ENCODE measurements at regions not wholly inside any gene's neighbourhood (a gene's known extent, or its start where the extent isn't known, plus 50 kb on each side); places are given as distances from the start of the nearest gene placed in this dataset.

DNA sequence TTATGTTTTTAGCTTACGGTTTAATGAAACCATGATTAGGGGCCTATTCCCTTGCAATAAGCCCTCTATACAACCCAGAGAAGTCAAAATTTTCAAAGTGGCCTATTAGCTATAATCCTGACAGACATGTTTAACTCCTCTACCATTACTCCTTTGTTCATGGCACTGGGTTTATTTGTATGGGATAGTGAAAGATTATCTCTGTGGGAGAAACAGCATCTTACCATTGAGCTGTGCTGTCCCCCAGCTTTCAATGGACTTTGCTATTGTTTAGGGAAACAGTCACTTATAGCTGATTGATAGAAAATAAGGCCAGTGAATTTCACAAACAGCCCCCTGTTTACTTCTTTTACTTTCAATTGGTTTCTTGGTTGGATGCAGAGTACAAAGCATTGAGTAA, 675.2 kb upstream of the GCFC2 start:
- in situ Hi-C loops (cut with MboI) = no loop called here
- H2AFZ ChIP-seq = no peak overlapping the region
- H3F3A ChIP-seq (ENCODE audit: insufficient read depth) = no peaks in the 10 kb centered on the region
- no peaks in the 10 kb centered on the region for H3K36me3 ChIP-seq (ENCODE audit: low read depth)
- no peak overlapping the region for H3K4me2 ChIP-seq (ENCODE audit: unreplicated experiment)
- H3K9me2 ChIP-seq (ENCODE audit: insufficient read depth) = no peaks in the 10 kb centered on the region
- TF ChIP-seq EZH2phosphoT487 (IDR thresholded peaks at IDR 0.05; ENCODE audit: insufficient read depth, low read depth) (no peak), EZH2 (IDR thresholded peaks at IDR 0.05; ENCODE audit: insufficient read depth, poor library complexity, severe bottlenecking) (no peak)
- H3K27me3 ChIP-seq (replicated peaks; ENCODE audit: insufficient read depth) = no peaks in the 10 kb centered on the region
- H3K9ac ChIP-seq = no peak overlapping the region
- H3K9me3 ChIP-seq (ENCODE audit: low read depth) = no peaks in the 10 kb centered on the region
- H3K27ac ChIP-seq = no peak overlapping the region
- H3K79me2 ChIP-seq (ENCODE audit: insufficient read depth) = no peaks in the 10 kb centered on the region
- no peak overlapping the region for H3K4me3 ChIP-seq
- WGBS, 2 experiments (ENCODE audit: low coverage in 1 of 2, low lambda C conversion rate in 2 of 2, missing lambda C conversion rate in 2 of 2) = 21 to 51% methylated on average over 1 of the region's 1 CpG
- no peak for DNase-seq
- no peaks in the 10 kb centered on the region for H4K20me1 ChIP-seq (ENCODE audit: insufficient read depth)
- H3K4me1 ChIP-seq (ENCODE audit: insufficient read depth) = no peaks in the 10 kb centered on the region

DNA sequence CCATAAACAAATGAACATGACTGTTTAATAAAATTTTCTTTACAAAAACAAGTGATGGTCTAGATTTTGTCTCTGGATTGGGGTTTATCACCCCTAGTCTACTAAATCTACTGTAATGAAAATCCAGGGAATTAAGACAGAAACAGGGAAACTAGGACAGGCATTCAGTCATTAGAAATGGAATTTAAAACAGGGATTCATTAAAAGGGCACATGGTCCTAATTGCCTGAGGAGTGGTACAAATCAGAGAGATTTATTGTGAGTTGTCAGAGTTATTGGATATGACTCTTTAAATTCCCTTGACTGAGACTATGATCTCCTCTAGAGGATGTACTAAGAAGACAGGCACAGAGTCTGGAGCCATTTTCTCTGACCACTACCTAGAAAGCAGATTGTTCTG, 670.9 kb upstream of the GCFC2 start:
- Histone ChIP-seq H3K27me3 (replicated peaks; ENCODE audit: insufficient read depth) (no peaks in the 10 kb centered on the region), H3K4me3 (no peak overlapping the region), H3K27ac (no peak overlapping the region), H3K9me3 (ENCODE audit: low read depth) (no peaks in the 10 kb centered on the region), H3K4me1 (ENCODE audit: insufficient read depth) (no peaks in the 10 kb centered on the region), H3K9ac (no peak overlapping the region), H3K9me2 (ENCODE audit: insufficient read depth) (no peaks in the 10 kb centered on the region), H3K4me2 (ENCODE audit: unreplicated experiment) (no peak overlapping the region), H4K20me1 (ENCODE audit: insufficient read depth) (no peaks in the 10 kb centered on the region), H3K36me3 (ENCODE audit: low read depth) (no peaks in the 10 kb centered on the region), H3K79me2 (ENCODE audit: insufficient read depth) (no peaks in the 10 kb centered on the region), H3F3A (ENCODE audit: insufficient read depth) (no peaks in the 10 kb centered on the region), H2AFZ (no peak overlapping the region)
- DNase-seq = no peak
- no peak for TF ChIP-seq EZH2phosphoT487 (IDR thresholded peaks at IDR 0.05; ENCODE audit: insufficient read depth, low read depth)
- TF ChIP-seq EZH2 (IDR thresholded peaks at IDR 0.05; ENCODE audit: insufficient read depth, poor library complexity, severe bottlenecking) = no peak
- in situ Hi-C loops (cut with MboI) = no loop called here

DNA sequence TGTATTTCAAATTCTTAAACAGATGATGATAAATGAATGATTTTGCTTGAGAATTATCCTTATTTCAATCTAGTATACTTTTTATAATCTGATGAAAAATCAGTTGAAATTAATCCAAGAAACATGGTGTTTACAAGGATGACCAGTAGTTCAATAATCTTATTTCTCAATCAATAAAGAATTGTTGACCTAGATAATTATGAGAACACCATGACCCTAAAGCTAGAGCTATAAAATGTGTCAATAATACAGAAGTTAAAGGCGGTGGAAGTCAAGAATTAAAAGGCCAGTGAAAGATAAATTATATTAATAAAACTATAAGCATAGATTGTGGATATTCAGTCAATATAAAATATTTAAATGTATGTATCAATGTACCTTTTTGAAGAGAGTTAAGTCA, 667.4 kb upstream of the GCFC2 start:
- Histone ChIP-seq H4K20me1 (ENCODE audit: insufficient read depth) (no peaks in the 10 kb centered on the region), H3K27me3 (replicated peaks; ENCODE audit: insufficient read depth) (no peaks in the 10 kb centered on the region), H3K4me1 (ENCODE audit: insufficient read depth) (no peaks in the 10 kb centered on the region), H3K9me3 (ENCODE audit: low read depth) (no peaks in the 10 kb centered on the region), H3F3A (ENCODE audit: insufficient read depth) (no peaks in the 10 kb centered on the region), H2AFZ (no peak overlapping the region), H3K9me2 (ENCODE audit: insufficient read depth) (no peaks in the 10 kb centered on the region), H3K79me2 (ENCODE audit: insufficient read depth) (no peaks in the 10 kb centered on the region), H3K27ac (no peak overlapping the region), H3K9ac (no peak overlapping the region), H3K36me3 (ENCODE audit: low read depth) (no peaks in the 10 kb centered on the region), H3K4me3 (no peak overlapping the region), H3K4me2 (ENCODE audit: unreplicated experiment) (no peak overlapping the region)
- WGBS, 2 experiments (ENCODE audit: low coverage in 1 of 2, low lambda C conversion rate in 2 of 2, missing lambda C conversion rate in 2 of 2) = 13 to 27% methylated on average over 1 of the region's 1 CpG
- TF ChIP-seq EZH2phosphoT487 (IDR thresholded peaks at IDR 0.05; ENCODE audit: insufficient read depth, low read depth) (no peak), EZH2 (IDR thresholded peaks at IDR 0.05; ENCODE audit: insufficient read depth, poor library complexity, severe bottlenecking) (no peak)
- in situ Hi-C loops (cut with MboI) = no loop called here
- no peak for DNase-seq

DNA sequence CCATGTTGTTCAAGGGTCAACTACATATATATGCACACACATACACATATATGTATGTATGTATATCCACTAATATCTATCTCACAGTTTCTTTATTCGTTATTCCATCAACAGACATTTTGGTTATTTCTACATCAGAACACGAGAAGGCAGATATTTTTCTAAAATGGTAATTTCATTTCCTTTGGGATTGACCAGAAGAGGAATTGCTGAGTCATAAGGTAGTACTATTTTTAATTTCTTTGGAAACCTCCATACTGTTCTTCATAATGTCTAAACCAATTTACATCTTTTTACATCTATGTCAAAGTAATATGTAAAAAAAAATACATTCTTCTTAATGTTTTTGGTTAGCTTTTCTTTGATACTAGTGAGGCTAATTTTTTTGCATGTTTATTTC, 630.7 kb upstream of the GCFC2 start:
- no peaks in the 10 kb centered on the region for H3F3A ChIP-seq (ENCODE audit: insufficient read depth)
- H2AFZ ChIP-seq = no peak overlapping the region
- no peaks in the 10 kb centered on the region for H3K27me3 ChIP-seq (replicated peaks; ENCODE audit: insufficient read depth)
- in situ Hi-C loops (cut with MboI) = no loop called here
- H3K27ac ChIP-seq = no peak overlapping the region
- no peak overlapping the region for H3K9ac ChIP-seq
- no peaks in the 10 kb centered on the region for H3K9me2 ChIP-seq (ENCODE audit: insufficient read depth)
- WGBS, 2 experiments (ENCODE audit: low coverage in 1 of 2, low lambda C conversion rate in 2 of 2, missing lambda C conversion rate in 2 of 2) = 13 to 20% methylated on average over 2 of the region's 2 CpGs
- no peak overlapping the region for H3K4me2 ChIP-seq (ENCODE audit: unreplicated experiment)
- no peaks in the 10 kb centered on the region for H4K20me1 ChIP-seq (ENCODE audit: insufficient read depth)
- H3K9me3 ChIP-seq (ENCODE audit: low read depth) = no peaks in the 10 kb centered on the region
- no peaks in the 10 kb centered on the region for H3K4me1 ChIP-seq (ENCODE audit: insufficient read depth)
- no peak for DNase-seq
- no peak overlapping the region for H3K4me3 ChIP-seq
- H3K36me3 ChIP-seq (ENCODE audit: low read depth) = no peaks in the 10 kb centered on the region
- TF ChIP-seq EZH2 (IDR thresholded peaks at IDR 0.05; ENCODE audit: insufficient read depth, poor library complexity, severe bottlenecking) = no peak
- TF ChIP-seq EZH2phosphoT487 (IDR thresholded peaks at IDR 0.05; ENCODE audit: insufficient read depth, low read depth) = no peak
- H3K79me2 ChIP-seq (ENCODE audit: insufficient read depth) = no peaks in the 10 kb centered on the region

DNA sequence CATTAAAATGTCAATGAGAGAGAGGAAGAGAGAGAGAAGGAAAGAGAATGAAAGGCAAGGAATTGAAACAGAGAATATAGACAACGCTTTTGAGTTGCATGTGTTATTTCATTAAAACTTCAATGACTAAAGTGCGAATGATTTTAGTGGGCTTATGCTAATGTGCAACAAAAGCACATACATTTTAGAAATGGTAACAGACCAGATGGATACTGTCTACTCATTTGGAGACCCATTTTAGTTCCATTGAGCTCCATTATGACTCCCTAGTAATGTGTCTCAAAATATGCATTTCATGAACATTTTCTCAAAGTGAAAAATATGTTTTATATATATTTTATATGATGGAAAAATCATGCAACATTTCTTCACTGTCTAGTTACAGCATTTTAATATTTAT, 622.2 kb upstream of the GCFC2 start:
- no peaks in the 10 kb centered on the region for H4K20me1 ChIP-seq (ENCODE audit: insufficient read depth)
- no peaks in the 10 kb centered on the region for H3K36me3 ChIP-seq (ENCODE audit: low read depth)
- H3K9me3 ChIP-seq (ENCODE audit: low read depth) = no peaks in the 10 kb centered on the region
- H3K79me2 ChIP-seq (ENCODE audit: insufficient read depth) = no peaks in the 10 kb centered on the region
- no peak overlapping the region for H3K4me2 ChIP-seq (ENCODE audit: unreplicated experiment)
- no peak overlapping the region for H3K4me3 ChIP-seq
- H3K27ac ChIP-seq = no peak overlapping the region
- WGBS, 2 experiments (ENCODE audit: low coverage in 1 of 2, low lambda C conversion rate in 2 of 2, missing lambda C conversion rate in 2 of 2) = 25 to 35% methylated on average over 2 of the region's 2 CpGs
- no peak overlapping the region for H3K9ac ChIP-seq
- H2AFZ ChIP-seq = no peak overlapping the region
- H3K9me2 ChIP-seq (ENCODE audit: insufficient read depth) = no peaks in the 10 kb centered on the region
- H3K4me1 ChIP-seq (ENCODE audit: insufficient read depth) = no peaks in the 10 kb centered on the region
- no peak for DNase-seq
- in situ Hi-C loops (cut with MboI) = no loop called here
- no peaks in the 10 kb centered on the region for H3F3A ChIP-seq (ENCODE audit: insufficient read depth)
- no peaks in the 10 kb centered on the region for H3K27me3 ChIP-seq (replicated peaks; ENCODE audit: insufficient read depth)
- TF ChIP-seq EZH2 (IDR thresholded peaks at IDR 0.05; ENCODE audit: insufficient read depth, poor library complexity, severe bottlenecking) = no peak
- TF ChIP-seq EZH2phosphoT487 (IDR thresholded peaks at IDR 0.05; ENCODE audit: insufficient read depth, low read depth) = no peak

Measured in GM23248 (cell line).